Heart left ventricle (tissue), 16 donors: ENCODE measurements at regions not wholly inside any gene's neighbourhood (a gene's known extent, or its start where the extent isn't known, plus 50 kb on each side); places are given as distances from the start of the nearest gene placed in this dataset.

ENCODE experiments used
- ATAC-seq, 4 donors: fragments of 200-7000 bp; cut with Tn5 transposase; one replicate each; pipeline ENCODE4 v1.9.1; 2020 to 2022; ENCODE audit warnings: moderate library complexity in 4 of 4, mild to moderate bottlenecking in 3 of 4, moderate number of reproducible peaks in 1 of 4
- DNase-seq, 5 donors: peaks; one replicate each; pipeline ENCODE4 v3.0.0-alpha.2; 2020
- H3K27ac ChIP-seq, 12 donors: fragments of 200-600 bp; sonication (generic) in 4 of 12; one replicate each; pipeline versions ENCODE4 v1.5.0 to v1.8.0; 2016 to 2022; ENCODE audit warnings: mild to moderate bottlenecking in 2 of 12
- H3K27me3 ChIP-seq, 9 donors: fragments of 200-600 bp; sonication (generic) in 2 of 9; one replicate each; pipeline versions ENCODE4 v1.5.1 to v1.8.0; 2016 to 2022; ENCODE audit warnings: mild to moderate bottlenecking in 3 of 9
- H3K36me3 ChIP-seq, 9 donors: fragments of 200-600 bp; sonication (generic) in 2 of 9; one replicate each; pipeline versions ENCODE4 v1.5.0 to v1.8.0; 2018 to 2022; ENCODE audit warnings: mild to moderate bottlenecking in 2 of 9
- H3K4me1 ChIP-seq, 12 donors: fragments of 200-600 bp; sonication (generic) in 4 of 12; one replicate each; pipeline versions ENCODE4 v1.5.0 to v1.8.0; 2016 to 2022; ENCODE audit warnings: mild to moderate bottlenecking in 3 of 12
- H3K4me3 ChIP-seq, 12 donors: fragments of 200-600 bp; sonication (generic) in 4 of 12; one replicate each; pipeline versions ENCODE4 v1.5.0 to v1.8.0; 2017 to 2022; ENCODE audit warnings: mild to moderate bottlenecking in 9 of 12, moderate library complexity in 4 of 12
- H3K9me3 ChIP-seq, 12 donors: fragments of 200-600 bp; sonication (generic) in 4 of 12; one replicate each; pipeline versions ENCODE4 v1.5.0 to v1.8.0; 2016 to 2022; ENCODE audit warnings: mild to moderate bottlenecking in 1 of 12
- POLR2A ChIP-seq, 2 donors: fragments of 450-650 bp; IDR thresholded peaks; one replicate each; pipeline ENCODE4 v1.6.1; 2017; ENCODE audit warnings: antibody characterized with exemption in 2 of 2, mild to moderate bottlenecking in 2 of 2, moderate library complexity in 2 of 2
- WGBS, 4 donors: extraction: QIAGEN DNeasy Blood & Tissue Kit in 2 of 4; methylation state at CpG; one replicate each; pipeline versions ENCODE4 v1.1.5 to v1.1.7; 2013 to 2018; 5-methylcytosine and 5-hydroxymethylcytosine counted together
- intact Hi-C, 10 donors: fragments of 100-400 bp; cut with DNase I; formaldehyde crosslinking; loops; one replicate each; pipeline versions ENCODE4 v1.11.1 to v1.14.2; 2022
- TF ChIP-seq, protein P1 (sequence below), 12 donors: fragments of 200-600 bp; sonication (generic) in 4 of 12; IDR thresholded peaks; one replicate each; pipeline versions ENCODE4 v1.5.0 to v1.8.0; 2018 to 2022; ENCODE audit warnings: antibody characterized with exemption in 12 of 12, mild to moderate bottlenecking in 5 of 12
- donor health status: ischemic (EF 13 %, LVEDD 7.1; RV severe dilation, severe dysfunction).
- donor health status: healthy with polysubstance abuse.
- donor health status: DM: no; HTN: yes; CAD: no.
- donor health status: DM: no; HTN: no; CAD: no.
- donor health status: ischemic (EF 25% LVEDD 6.9; RV normal size, moderate dysfunction).
- donor health status: ischemic (EF 25% LVEDD 5.7; RV mildly dilated, moderate dysfunction).
- donor health status: healthy.
- donor health status: DM: yes; HTN: yes; CAD: no.
- donor health status: ischemic (EF 35%, LVEDD 5.7; RV mildly dilated, moderate dysfunction).
- donor health status: nonischemic (EF 11% LVEDD 7.7; RV severe dilation, severe dysfunction).
- donor health status: DM: yes; HTN: yes; CAD: no.
- donor health status: PGD.
- donor health status: ischemic (EF 29% LVEDD 5.4; RV normal size, mild dysfunction).
- donor health status: nonischemic (EF 23%, LVEDD 6.1; RV moderate dilation, normal function).

- ATAC-seq = no peak
- Histone ChIP-seq H3K36me3 (no peaks in the 10 kb centered on the region), H3K27ac (no peak overlapping the region), H3K27me3 (peaks cover 0 to 8% (median 0%) of the 10 kb centered on the region in 9 donors), H3K4me1 (no peaks in the 10 kb centered on the region), H3K9me3 (peaks cover 0 to 3% (median 0%) of the 10 kb centered on the region in 12 donors), H3K4me3 (no peak overlapping the region)
- TF ChIP-seq, protein P1, sequence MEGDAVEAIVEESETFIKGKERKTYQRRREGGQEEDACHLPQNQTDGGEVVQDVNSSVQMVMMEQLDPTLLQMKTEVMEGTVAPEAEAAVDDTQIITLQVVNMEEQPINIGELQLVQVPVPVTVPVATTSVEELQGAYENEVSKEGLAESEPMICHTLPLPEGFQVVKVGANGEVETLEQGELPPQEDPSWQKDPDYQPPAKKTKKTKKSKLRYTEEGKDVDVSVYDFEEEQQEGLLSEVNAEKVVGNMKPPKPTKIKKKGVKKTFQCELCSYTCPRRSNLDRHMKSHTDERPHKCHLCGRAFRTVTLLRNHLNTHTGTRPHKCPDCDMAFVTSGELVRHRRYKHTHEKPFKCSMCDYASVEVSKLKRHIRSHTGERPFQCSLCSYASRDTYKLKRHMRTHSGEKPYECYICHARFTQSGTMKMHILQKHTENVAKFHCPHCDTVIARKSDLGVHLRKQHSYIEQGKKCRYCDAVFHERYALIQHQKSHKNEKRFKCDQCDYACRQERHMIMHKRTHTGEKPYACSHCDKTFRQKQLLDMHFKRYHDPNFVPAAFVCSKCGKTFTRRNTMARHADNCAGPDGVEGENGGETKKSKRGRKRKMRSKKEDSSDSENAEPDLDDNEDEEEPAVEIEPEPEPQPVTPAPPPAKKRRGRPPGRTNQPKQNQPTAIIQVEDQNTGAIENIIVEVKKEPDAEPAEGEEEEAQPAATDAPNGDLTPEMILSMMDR (IDR thresholded peaks at IDR 0.05) = no peak
- no peak for TF ChIP-seq POLR2A (IDR thresholded peaks at IDR 0.05)
- intact Hi-C loops = no loop called here
- WGBS, 4 donors = 67 to 92% (median 86%) methylated on average over 2 of the region's 2 CpGs
- no peak for DNase-seq
Measured at GRCh38 chr14:38127356-38127755, 80.3 kb upstream of the SSTR1 start.

GRCh38 chr14:38127784-38128183, 79.9 kb upstream of the SSTR1 start:
- no peak overlapping the region for H3K4me3 ChIP-seq
- intact Hi-C loops = no loop called here
- H3K27me3 ChIP-seq = peaks cover 0 to 8% (median 0%) of the 10 kb centered on the region in 9 donors
- no peaks in the 10 kb centered on the region for H3K4me1 ChIP-seq
- 71 to 82% (median 74%) methylated on average over 3 of the region's 3 CpGs for WGBS, 4 donors
- TF ChIP-seq, protein P1 (IDR thresholded peaks at IDR 0.05) = no peak
- TF ChIP-seq POLR2A (IDR thresholded peaks at IDR 0.05) = no peak
- H3K9me3 ChIP-seq = peaks cover 0 to 3% (median 0%) of the 10 kb centered on the region in 12 donors
- no peak overlapping the region for H3K27ac ChIP-seq
- no peak for DNase-seq
- H3K36me3 ChIP-seq = no peaks in the 10 kb centered on the region
- ATAC-seq = no peak

DNA sequence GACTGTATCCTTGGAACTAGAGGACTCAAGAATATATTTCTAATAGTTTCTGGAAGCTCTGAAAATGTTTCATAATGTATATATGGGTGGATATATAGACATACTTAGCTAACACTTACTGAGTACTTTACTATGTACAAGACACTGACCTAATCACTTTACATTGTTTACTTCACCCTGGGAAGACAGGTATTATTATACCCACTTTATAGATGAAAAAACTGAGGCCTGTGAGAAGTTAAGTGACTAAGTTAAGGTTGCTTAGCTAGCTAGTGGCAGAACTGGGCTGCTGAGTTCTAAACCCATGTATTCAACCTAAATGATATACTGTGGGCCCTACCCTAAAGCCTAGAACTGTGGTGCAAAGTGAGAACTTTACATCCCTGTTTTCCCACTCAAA, 79.1 kb upstream of the SSTR1 start:
- no peak overlapping the region for H3K27ac ChIP-seq
- DNase-seq = no peak
- H3K27me3 ChIP-seq = peaks cover 0 to 8% (median 0%) of the 10 kb centered on the region in 9 donors
- ATAC-seq = no peak
- intact Hi-C loops = no loop called here
- H3K9me3 ChIP-seq = peaks cover 0 to 3% (median 0%) of the 10 kb centered on the region in 12 donors
- no peak overlapping the region for H3K4me3 ChIP-seq
- no peak for TF ChIP-seq POLR2A (IDR thresholded peaks at IDR 0.05)
- no peaks in the 10 kb centered on the region for H3K4me1 ChIP-seq
- H3K36me3 ChIP-seq = no peaks in the 10 kb centered on the region

GRCh38 chr14:38129192-38129591, 78.5 kb upstream of the SSTR1 start:
- Histone ChIP-seq H3K36me3 (no peaks in the 10 kb centered on the region), H3K9me3 (peaks cover 0 to 3% (median 0%) of the 10 kb centered on the region in 12 donors), H3K27me3 (peaks cover 0 to 8% (median 0%) of the 10 kb centered on the region in 9 donors), H3K4me1 (no peaks in the 10 kb centered on the region), H3K27ac (no peak overlapping the region), H3K4me3 (no peak overlapping the region)
- ATAC-seq = no peak
- intact Hi-C loops = no loop called here
- TF ChIP-seq, protein P1 (IDR thresholded peaks at IDR 0.05) = no peak
- TF ChIP-seq POLR2A (IDR thresholded peaks at IDR 0.05) = no peak
- WGBS, 4 donors = 79 to 98% (median 84%) methylated on average over 2 of the region's 2 CpGs
- no peak for DNase-seq

GRCh38 chr14:38129705-38130104, 78.0 kb upstream of the SSTR1 start:
- H3K27me3 ChIP-seq = peaks cover 0 to 8% (median 0%) of the 10 kb centered on the region in 9 donors
- no peak for DNase-seq
- no peaks in the 10 kb centered on the region for H3K4me1 ChIP-seq
- H3K9me3 ChIP-seq = peaks cover 0 to 3% (median 0%) of the 10 kb centered on the region in 12 donors
- intact Hi-C loops = no loop called here
- H3K27ac ChIP-seq = no peak overlapping the region
- no peak for ATAC-seq
- H3K36me3 ChIP-seq = no peaks in the 10 kb centered on the region
- H3K4me3 ChIP-seq = no peak overlapping the region
- 66 to 81% (median 73%) methylated on average over 4 to 5 of the region's 5 CpGs for WGBS, 4 donors
- TF ChIP-seq, protein P1 (IDR thresholded peaks at IDR 0.05) = no peak
- TF ChIP-seq POLR2A (IDR thresholded peaks at IDR 0.05) = no peak
